Osteoblast (primary cell): ENCODE measurements at regions not wholly inside any gene's neighbourhood (a gene's known extent, or its start where the extent isn't known, plus 50 kb on each side); places are given as distances from the start of the nearest gene placed in this dataset.

Experiments used
- DNase-seq: peaks from one replicate; pipeline ENCODE4 v3.0.0; 2011; ENCODE audit warnings: low spot score, mixed read lengths; ENCODE audit not compliant: insufficient read length; ENCODE audit errors: missing footprints
- H2AFZ ChIP-seq: 2 replicates; pipeline ENCODE4 v1.6.0; 2011; ENCODE audit warnings: mild to moderate bottlenecking, low read length
- H3K27ac ChIP-seq: 2 replicates; pipeline ENCODE4 v1.5.1; 2011; ENCODE audit warnings: mild to moderate bottlenecking, low read depth, low read length, moderate library complexity
- H3K27me3 ChIP-seq: 2 replicates; pipeline ENCODE4 v1.6.0; 2012; ENCODE audit warnings: mild to moderate bottlenecking, control low read depth, inconsistent platforms, low read length, moderate library complexity; ENCODE audit not compliant: insufficient read depth
- H3K36me3 ChIP-seq: 2 replicates; pipeline ENCODE4 v1.5.1; 2011; ENCODE audit warnings: mild to moderate bottlenecking, low read length, control low read depth, moderate library complexity; ENCODE audit not compliant: insufficient read depth
- H3K4me1 ChIP-seq: 2 replicates; pipeline ENCODE4 v1.5.1; 2011; ENCODE audit warnings: mild to moderate bottlenecking, low read length, control low read depth, moderate library complexity; ENCODE audit not compliant: insufficient read depth
- H3K4me2 ChIP-seq: 2 replicates; pipeline ENCODE4 v1.6.0; 2011; ENCODE audit warnings: mild to moderate bottlenecking, low read length; ENCODE audit not compliant: insufficient read depth
- H3K4me3 ChIP-seq: fragments of 200-600 bp; sonication (generic); 3 replicates; pipeline ENCODE4 v1.5.1; 2012; ENCODE audit warnings: mild to moderate bottlenecking, low read length, inconsistent platforms; ENCODE audit not compliant: insufficient read depth
- H3K79me2 ChIP-seq: 2 replicates; pipeline ENCODE4 v1.6.0; 2012; ENCODE audit warnings: mild to moderate bottlenecking, low read length, control low read depth, inconsistent platforms; ENCODE audit not compliant: insufficient read depth
- H3K9me3 ChIP-seq: 2 replicates; pipeline ENCODE4 v1.5.1; 2011; ENCODE audit warnings: low read depth, low read length, control low read depth
- H4K20me1 ChIP-seq: 2 replicates; pipeline ENCODE4 v1.6.0; 2012; ENCODE audit warnings: mild to moderate bottlenecking, low read length, control low read depth; ENCODE audit not compliant: insufficient read depth
- CTCF ChIP-seq: IDR thresholded peaks from 2 replicates; pipeline ENCODE4 v1.5.1; 2011; ENCODE audit warnings: mild to moderate bottlenecking, low read depth, low read length, moderate library complexity; ENCODE audit errors: extremely low read depth

- H3K4me2 ChIP-seq = no peak overlapping the region
- peaks cover 6% of the 10 kb centered on the region for H3K4me1 ChIP-seq
- H3K27ac ChIP-seq = no peak overlapping the region
- H3K79me2 ChIP-seq = no peaks in the 10 kb centered on the region
- peak; percentile 14 for DNase-seq
- no peaks in the 10 kb centered on the region for H3K27me3 ChIP-seq
- no peaks in the 10 kb centered on the region for H3K36me3 ChIP-seq
- TF ChIP-seq CTCF = no peak
- no peak overlapping the region for H2AFZ ChIP-seq
- H3K4me3 ChIP-seq = no peak overlapping the region
- no peaks in the 10 kb centered on the region for H3K9me3 ChIP-seq
- no peaks in the 10 kb centered on the region for H4K20me1 ChIP-seq
Observed at GRCh38 chr7:135858379-135858778, 109.8 kb upstream of the FAM180A start.

DNA sequence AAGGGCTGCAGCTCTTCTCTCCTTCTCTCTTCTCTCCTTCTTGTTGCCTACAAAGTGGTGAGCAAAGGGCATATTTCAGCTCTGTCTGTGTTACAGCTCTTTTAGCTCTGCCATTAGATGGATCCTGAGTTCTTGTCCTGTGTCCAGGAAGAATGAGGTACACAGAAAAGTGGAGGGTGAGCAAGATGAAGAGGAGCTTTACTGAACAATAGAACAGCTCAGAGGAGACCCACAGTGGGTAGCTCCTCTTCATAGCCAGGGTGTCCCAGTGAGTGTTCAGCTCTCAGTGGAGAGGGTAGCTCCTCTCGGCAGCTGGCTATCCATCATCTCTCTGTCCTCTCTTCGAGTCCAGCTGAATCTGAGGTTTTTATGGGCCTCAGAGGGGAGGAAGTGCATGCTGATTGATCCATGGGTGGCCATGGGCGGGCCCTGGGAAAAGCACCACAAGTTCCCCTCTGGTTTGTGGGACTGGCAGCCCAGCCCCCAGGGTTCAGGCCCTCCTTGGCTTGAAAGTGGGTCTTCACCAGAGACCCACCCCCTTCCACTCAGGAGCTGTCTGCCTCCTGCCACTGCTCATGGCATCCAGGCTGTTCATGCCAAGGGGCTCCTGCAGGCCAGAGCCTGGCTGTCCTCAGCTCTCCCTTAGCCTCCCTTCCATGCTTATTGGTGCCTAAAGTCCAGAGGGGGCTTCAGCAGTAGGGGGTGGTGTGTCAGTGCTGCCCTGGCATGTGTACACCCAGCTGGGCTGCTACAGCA lies 109.1 kb upstream of the FAM180A start:
- Histone ChIP-seq H3K27ac (no peak overlapping the region), H3K4me2 (no peak overlapping the region), H2AFZ (no peak overlapping the region), H3K4me3 (no peak overlapping the region), H3K79me2 (no peaks in the 10 kb centered on the region), H3K4me1 (peaks cover 6% of the 10 kb centered on the region), H4K20me1 (no peaks in the 10 kb centered on the region), H3K9me3 (no peaks in the 10 kb centered on the region), H3K36me3 (no peaks in the 10 kb centered on the region), H3K27me3 (no peaks in the 10 kb centered on the region)
- no peak for TF ChIP-seq CTCF
- DNase-seq = no peak

DNA sequence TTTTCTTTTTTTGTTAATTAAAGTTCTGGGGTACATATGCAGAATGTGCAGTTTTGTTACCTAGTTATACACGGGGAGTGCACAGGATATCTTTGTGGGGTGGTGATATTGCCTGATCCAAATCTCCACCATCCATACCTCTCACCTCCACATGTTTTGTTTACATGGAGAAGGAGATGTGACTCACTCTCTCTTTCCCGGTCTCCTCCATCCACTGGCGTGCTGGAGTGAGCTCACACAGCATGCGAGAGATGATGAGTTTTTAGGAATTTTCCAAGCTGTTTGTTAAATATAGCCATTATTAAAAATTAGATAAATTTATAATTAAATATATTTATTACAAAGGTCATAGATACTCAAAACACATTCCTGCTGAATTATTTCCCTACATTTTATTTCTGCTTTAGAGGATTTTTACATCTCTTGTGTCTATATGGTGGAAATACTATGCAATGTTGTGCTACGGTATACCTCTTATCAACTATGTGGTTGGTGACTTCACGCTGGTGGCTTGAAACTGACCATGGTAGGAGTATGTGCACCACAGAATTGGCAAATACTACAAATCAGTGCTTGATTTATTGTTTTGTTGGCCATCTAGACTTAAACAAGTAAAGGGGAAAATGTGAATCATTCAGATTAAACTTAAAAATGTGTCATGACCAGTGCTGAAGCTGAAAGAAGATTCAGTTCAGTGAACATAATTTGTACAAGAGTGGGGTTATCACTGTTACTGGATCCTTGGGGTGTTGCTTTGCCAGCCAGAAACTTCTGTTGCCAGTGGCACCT lies 107.9 kb upstream of the FAM180A start:
- Histone ChIP-seq H2AFZ (no peak overlapping the region), H4K20me1 (no peaks in the 10 kb centered on the region), H3K4me1 (peaks cover 6% of the 10 kb centered on the region), H3K36me3 (no peaks in the 10 kb centered on the region), H3K9me3 (no peaks in the 10 kb centered on the region), H3K79me2 (no peaks in the 10 kb centered on the region), H3K4me3 (no peak overlapping the region), H3K27me3 (no peaks in the 10 kb centered on the region), H3K27ac (no peak overlapping the region), H3K4me2 (no peak overlapping the region)
- no peak for TF ChIP-seq CTCF
- DNase-seq = peak; percentile 47

DNA sequence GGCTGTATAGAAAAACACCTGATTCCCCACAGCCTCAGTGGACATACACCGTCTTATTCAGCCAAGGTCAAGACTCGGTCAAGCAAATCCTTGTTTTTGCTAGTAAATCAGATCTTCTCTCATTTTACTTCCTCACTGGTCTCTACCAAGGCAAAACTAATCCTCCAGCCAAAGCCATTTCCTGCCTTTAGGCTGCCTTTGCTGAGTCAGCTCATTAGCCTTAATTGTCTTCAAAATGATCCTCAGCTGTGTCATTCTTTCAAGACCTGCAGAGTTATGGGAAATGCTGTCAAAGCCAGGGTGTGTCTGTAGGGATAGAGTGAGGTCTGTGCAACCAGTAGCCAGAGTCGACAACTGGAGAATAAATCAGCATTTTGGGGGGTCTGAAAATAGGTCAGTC lies 107.2 kb upstream of the FAM180A start:
- no peaks in the 10 kb centered on the region for H4K20me1 ChIP-seq
- TF ChIP-seq CTCF = no peak
- no peaks in the 10 kb centered on the region for H3K36me3 ChIP-seq
- H3K4me3 ChIP-seq = no peak overlapping the region
- no peak for DNase-seq
- H2AFZ ChIP-seq = no peak overlapping the region
- H3K4me2 ChIP-seq = no peak overlapping the region
- no peaks in the 10 kb centered on the region for H3K79me2 ChIP-seq
- H3K27me3 ChIP-seq = no peaks in the 10 kb centered on the region
- no peaks in the 10 kb centered on the region for H3K9me3 ChIP-seq
- peaks cover 6% of the 10 kb centered on the region for H3K4me1 ChIP-seq
- no peak overlapping the region for H3K27ac ChIP-seq
